Activated CD4-positive, alpha-beta T cell treated with anti-CD3 and anti-CD28 coated beads, Interleukin-2, amount 10 ng/mL, durations not matched to agents 24 days and 14 days (primary cell): ENCODE measurements at regions not wholly inside any gene's neighbourhood (a gene's known extent, or its start where the extent isn't known, plus 50 kb on each side); places are given as distances from the start of the nearest gene placed in this dataset.
A peak's percentile ranks its signal among the peaks of the same experiment; 100 is the strongest.
"Not testable (repeated sequence)": the region's sequence is repeated elsewhere in the genome, so short reads cannot be mapped to it uniquely, and the experiment has no call there.

Experiments used
- DNase-seq: peaks from one replicate; pipeline ENCODE4 v3.0.0; 2022
- H3K27ac Mint-ChIP-seq: one replicate; pipeline ENCODE4 v1.8.0; 2022; ENCODE audit warnings: mild to moderate bottlenecking, mixed read lengths
- H3K27me3 Mint-ChIP-seq: one replicate; pipeline ENCODE4 v1.8.0; 2022; ENCODE audit warnings: mixed read lengths
- H3K36me3 Mint-ChIP-seq: one replicate; pipeline ENCODE4 v1.8.0; 2022; ENCODE audit warnings: low read depth, mild to moderate bottlenecking, mixed read lengths
- H3K4me1 Mint-ChIP-seq: one replicate; pipeline ENCODE4 v1.8.0; 2021; ENCODE audit warnings: mixed read lengths
- H3K4me3 Mint-ChIP-seq: one replicate; pipeline ENCODE4 v1.8.0; 2022; ENCODE audit warnings: mild to moderate bottlenecking, moderate library complexity, mixed read lengths
- H3K9me3 Mint-ChIP-seq: one replicate; pipeline ENCODE4 v1.8.0; 2021; ENCODE audit warnings: mixed read lengths
- intact Hi-C: fragments of 100-400 bp; cut with micrococcal nuclease; formaldehyde crosslinking; loops from one replicate; pipeline ENCODE4 v1.15.1; 2023

DNA sequence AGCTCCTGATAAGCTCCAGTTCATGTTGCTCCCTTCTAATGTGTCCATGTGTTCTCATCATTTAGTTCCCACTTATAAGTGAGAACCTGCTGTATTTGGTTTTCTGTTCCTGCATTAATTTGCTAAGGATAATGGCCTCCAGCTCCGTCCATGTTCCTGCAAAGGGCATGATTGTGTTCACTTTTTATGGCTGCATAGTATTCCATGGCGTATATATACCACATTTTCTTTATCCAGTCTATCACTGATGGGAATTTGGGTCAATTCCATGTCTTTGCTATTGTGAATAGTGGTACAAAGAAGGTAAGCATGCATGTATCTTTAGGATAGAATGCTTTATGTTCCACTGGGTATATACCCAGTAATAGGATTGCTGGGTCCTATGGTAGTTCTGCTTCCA lies 197.2 kb upstream of the ITM2A start:
- no peaks in the 10 kb centered on the region for H3K4me1 Mint-ChIP-seq
- intact Hi-C loops, result no loop called here
- H3K36me3 Mint-ChIP-seq, result no peaks in the 10 kb centered on the region
- H3K27ac Mint-ChIP-seq, result no peak overlapping the region
- DNase-seq, result no peak
- H3K4me3 Mint-ChIP-seq, result no peak overlapping the region
- H3K27me3 Mint-ChIP-seq, result no peaks in the 10 kb centered on the region
- H3K9me3 Mint-ChIP-seq, result no peaks in the 10 kb centered on the region

GRCh38 chrX:79559290-79559689 lies 192.2 kb upstream of the ITM2A start:
- Mint-ChIP-seq H3K9me3 (no peaks in the 10 kb centered on the region), H3K4me1 (no peaks in the 10 kb centered on the region), H3K4me3 (no peak overlapping the region), H3K27ac (no peak overlapping the region), H3K36me3 (no peaks in the 10 kb centered on the region), H3K27me3 (no peaks in the 10 kb centered on the region)
- intact Hi-C loops, result no loop called here
- DNase-seq, result no peak

GRCh38 chrX:79557212-79557611 lies 190.1 kb upstream of the ITM2A start:
- no peak overlapping the region for H3K27ac Mint-ChIP-seq
- H3K4me1 Mint-ChIP-seq, result no peaks in the 10 kb centered on the region
- H3K36me3 Mint-ChIP-seq, result no peaks in the 10 kb centered on the region
- no peak overlapping the region for H3K4me3 Mint-ChIP-seq
- H3K9me3 Mint-ChIP-seq, result no peaks in the 10 kb centered on the region
- intact Hi-C loops, result no loop called here
- no peak for DNase-seq
- H3K27me3 Mint-ChIP-seq, result no peaks in the 10 kb centered on the region

- no peaks in the 10 kb centered on the region for H3K27me3 Mint-ChIP-seq
- no peak for DNase-seq
- H3K9me3 Mint-ChIP-seq, result no peaks in the 10 kb centered on the region
- H3K27ac Mint-ChIP-seq, result no peak overlapping the region
- intact Hi-C loops, result no loop called here
- H3K4me3 Mint-ChIP-seq, result no peak overlapping the region
- no peaks in the 10 kb centered on the region for H3K4me1 Mint-ChIP-seq
- H3K36me3 Mint-ChIP-seq, result no peaks in the 10 kb centered on the region
Observed at GRCh38 chrX:79556800-79557199, 189.7 kb upstream of the ITM2A start.

GRCh38 chrX:79530310-79531108 lies 163.4 kb upstream of the ITM2A start:
- no peak for DNase-seq
- Mint-ChIP-seq H3K9me3 (no peaks in the 10 kb centered on the region), H3K36me3 (no peaks in the 10 kb centered on the region), H3K27me3 (no peaks in the 10 kb centered on the region), H3K27ac (no peak overlapping the region), H3K4me3 (no peak overlapping the region), H3K4me1 (no peaks in the 10 kb centered on the region)
- intact Hi-C loops, result no loop called here

GRCh38 chrX:79524642-79525041 lies 157.5 kb upstream of the ITM2A start:
- Mint-ChIP-seq H3K27ac (no peak overlapping the region), H3K4me3 (no peak overlapping the region), H3K9me3 (no peaks in the 10 kb centered on the region), H3K27me3 (no peaks in the 10 kb centered on the region), H3K4me1 (no peaks in the 10 kb centered on the region), H3K36me3 (no peaks in the 10 kb centered on the region)
- DNase-seq, result no peak
- intact Hi-C loops, result no loop called here

DNA sequence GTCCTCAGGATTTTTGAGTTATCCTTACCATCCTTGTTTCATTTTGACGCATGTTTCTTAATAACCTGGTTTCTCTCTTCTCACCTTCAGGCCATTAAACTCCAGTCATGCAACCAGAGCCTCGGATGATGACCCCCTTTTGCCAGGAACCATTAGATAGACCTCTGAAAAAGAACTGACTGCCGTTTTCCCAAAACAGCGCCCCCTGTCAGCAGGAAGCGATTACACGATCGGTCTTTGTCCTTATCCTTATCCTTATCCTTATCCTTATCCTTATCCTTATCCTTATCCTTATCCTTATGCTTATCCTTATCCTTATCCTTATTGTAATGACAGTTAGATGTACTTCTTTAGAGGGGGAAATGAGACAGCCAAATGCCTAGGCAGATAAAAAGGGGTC lies 148.4 kb upstream of the ITM2A start:
- Mint-ChIP-seq H3K27me3 (no peaks in the 10 kb centered on the region), H3K4me1 (no peaks in the 10 kb centered on the region), H3K9me3 (no peaks in the 10 kb centered on the region), H3K27ac (no peak overlapping the region), H3K36me3 (no peaks in the 10 kb centered on the region), H3K4me3 (no peak overlapping the region)
- intact Hi-C loops, result no loop called here
- no peak for DNase-seq

- no peaks in the 10 kb centered on the region for H3K36me3 Mint-ChIP-seq
- intact Hi-C loops, result no loop called here
- H3K4me3 Mint-ChIP-seq, result no peak overlapping the region
- DNase-seq, result no peak
- H3K9me3 Mint-ChIP-seq, result no peaks in the 10 kb centered on the region
- no peak overlapping the region for H3K27ac Mint-ChIP-seq
- no peaks in the 10 kb centered on the region for H3K4me1 Mint-ChIP-seq
- no peaks in the 10 kb centered on the region for H3K27me3 Mint-ChIP-seq
Observed at GRCh38 chrX:79511799-79512198, 144.7 kb upstream of the ITM2A start.

- no peak overlapping the region for H3K27ac Mint-ChIP-seq
- no peak overlapping the region for H3K4me3 Mint-ChIP-seq
- no peak for DNase-seq
- H3K27me3 Mint-ChIP-seq, result no peaks in the 10 kb centered on the region
- H3K9me3 Mint-ChIP-seq, result no peaks in the 10 kb centered on the region
- H3K4me1 Mint-ChIP-seq, result no peaks in the 10 kb centered on the region
- intact Hi-C loops, result no loop called here
- no peaks in the 10 kb centered on the region for H3K36me3 Mint-ChIP-seq
Observed at GRCh38 chrX:79506001-79506400, 138.9 kb upstream of the ITM2A start.

- intact Hi-C loops, result no loop called here
- no peak overlapping the region for H3K27ac Mint-ChIP-seq
- H3K36me3 Mint-ChIP-seq, result no peaks in the 10 kb centered on the region
- no peaks in the 10 kb centered on the region for H3K4me1 Mint-ChIP-seq
- H3K9me3 Mint-ChIP-seq, result no peaks in the 10 kb centered on the region
- peaks cover 2% of the 10 kb centered on the region for H3K27me3 Mint-ChIP-seq
- H3K4me3 Mint-ChIP-seq, result no peak overlapping the region
- DNase-seq, result no peak
Observed at GRCh38 chrX:79482686-79483085, 115.6 kb upstream of the ITM2A start.

DNA sequence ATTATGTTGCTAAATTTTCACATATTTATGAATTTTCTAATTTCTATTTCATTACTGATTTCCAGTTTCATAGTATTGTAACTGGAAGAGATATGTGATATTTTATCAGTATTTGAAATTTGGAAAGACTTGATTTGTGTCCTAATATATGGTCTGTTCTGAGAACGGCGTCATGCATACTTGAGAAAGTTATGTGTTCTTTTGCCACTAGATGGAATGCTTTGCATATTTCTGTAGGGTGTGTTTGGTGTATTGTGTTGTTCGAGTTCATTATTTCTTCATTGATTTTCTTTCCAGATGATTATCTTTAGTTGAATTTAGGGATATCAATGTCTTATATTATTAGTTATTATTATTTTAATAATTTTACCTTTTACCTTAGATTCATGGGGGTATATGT lies 110.6 kb upstream of the ITM2A start:
- Mint-ChIP-seq H3K27ac (no peak overlapping the region), H3K9me3 (no peaks in the 10 kb centered on the region), H3K27me3 (peaks cover 3% of the 10 kb centered on the region), H3K36me3 (no peaks in the 10 kb centered on the region), H3K4me3 (no peak overlapping the region), H3K4me1 (no peaks in the 10 kb centered on the region)
- intact Hi-C loops, result no loop called here
- DNase-seq, result no peak

GRCh38 chrX:79466636-79467035 lies 99.5 kb upstream of the ITM2A start:
- intact Hi-C loops, result no loop called here

GRCh38 chrX:79462458-79462857 lies 95.3 kb upstream of the ITM2A start:
- no peaks in the 10 kb centered on the region for H3K9me3 Mint-ChIP-seq
- H3K27ac Mint-ChIP-seq, result no peak overlapping the region
- no peaks in the 10 kb centered on the region for H3K36me3 Mint-ChIP-seq
- DNase-seq, result no peak
- no peaks in the 10 kb centered on the region for H3K27me3 Mint-ChIP-seq
- intact Hi-C loops, result no loop called here
- H3K4me1 Mint-ChIP-seq, result no peaks in the 10 kb centered on the region
- H3K4me3 Mint-ChIP-seq, result no peak overlapping the region

More at GRCh38 chrX:79466636-79467035, 99.5 kb upstream of the ITM2A start:
- Mint-ChIP-seq H3K36me3 (no peaks in the 10 kb centered on the region), H3K9me3 (no peaks in the 10 kb centered on the region), H3K4me3 (no peak overlapping the region), H3K27ac (no peak overlapping the region), H3K27me3 (no peaks in the 10 kb centered on the region), H3K4me1 (no peaks in the 10 kb centered on the region)
- no peak for DNase-seq

GRCh38 chrX:79456593-79456992 lies 89.5 kb upstream of the ITM2A start:
- H3K9me3 Mint-ChIP-seq, H3K27ac Mint-ChIP-seq, H3K27me3 Mint-ChIP-seq, H3K4me3 Mint-ChIP-seq, H3K36me3 Mint-ChIP-seq, H3K4me1 Mint-ChIP-seq: not testable (repeated sequence)
- peak; percentile 54 for DNase-seq
- intact Hi-C loops, result loop anchor here (10.0 kb wide), 1 partner anchor 1322 kb away; the partner anchor contains the start of gene TAF9B

GRCh38 chrX:79452881-79453280 lies 85.7 kb upstream of the ITM2A start:
- Mint-ChIP-seq H3K27me3 (no peaks in the 10 kb centered on the region), H3K27ac (no peak overlapping the region), H3K9me3 (no peaks in the 10 kb centered on the region), H3K4me3 (no peak overlapping the region), H3K4me1 (peaks cover 7% of the 10 kb centered on the region), H3K36me3 (no peaks in the 10 kb centered on the region)
- DNase-seq, result no peak
- intact Hi-C loops, result loop anchor here (5.0 to 10.0 kb wide), 2 partner anchors 896 to 1318 kb away; partner anchors contain the start of gene TAF9B
